ENCODE measurements at regions not wholly inside any gene's neighbourhood (a gene's known extent, or its start where the extent isn't known, plus 50 kb on each side); places are given as distances from the start of the nearest gene placed in this dataset.

DNA sequence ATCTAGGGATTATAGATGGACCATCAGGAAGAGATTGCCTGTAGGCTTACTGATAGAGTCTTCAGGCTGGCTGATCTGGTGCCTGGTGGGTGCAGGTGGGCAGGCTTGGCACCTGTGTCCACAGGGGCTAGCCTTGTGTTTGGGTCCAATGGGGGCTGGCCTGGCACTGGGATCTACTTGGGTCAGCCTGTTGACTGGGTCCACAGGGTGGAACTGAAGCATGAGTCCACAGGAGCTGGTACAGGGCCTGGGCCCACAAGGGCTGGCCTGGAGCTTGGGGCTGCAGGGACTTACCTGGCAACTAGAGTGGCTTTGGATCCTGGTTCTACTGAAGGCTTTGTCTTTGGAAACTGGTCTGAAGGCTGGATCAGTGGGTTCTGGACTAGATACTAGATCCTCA lies 1217.7 kb downstream of the CDH11 start:
- no peak for TF ChIP-seq POLR2A (IDR thresholded peaks at IDR 0.05)
- TF ChIP-seq, protein P1, sequence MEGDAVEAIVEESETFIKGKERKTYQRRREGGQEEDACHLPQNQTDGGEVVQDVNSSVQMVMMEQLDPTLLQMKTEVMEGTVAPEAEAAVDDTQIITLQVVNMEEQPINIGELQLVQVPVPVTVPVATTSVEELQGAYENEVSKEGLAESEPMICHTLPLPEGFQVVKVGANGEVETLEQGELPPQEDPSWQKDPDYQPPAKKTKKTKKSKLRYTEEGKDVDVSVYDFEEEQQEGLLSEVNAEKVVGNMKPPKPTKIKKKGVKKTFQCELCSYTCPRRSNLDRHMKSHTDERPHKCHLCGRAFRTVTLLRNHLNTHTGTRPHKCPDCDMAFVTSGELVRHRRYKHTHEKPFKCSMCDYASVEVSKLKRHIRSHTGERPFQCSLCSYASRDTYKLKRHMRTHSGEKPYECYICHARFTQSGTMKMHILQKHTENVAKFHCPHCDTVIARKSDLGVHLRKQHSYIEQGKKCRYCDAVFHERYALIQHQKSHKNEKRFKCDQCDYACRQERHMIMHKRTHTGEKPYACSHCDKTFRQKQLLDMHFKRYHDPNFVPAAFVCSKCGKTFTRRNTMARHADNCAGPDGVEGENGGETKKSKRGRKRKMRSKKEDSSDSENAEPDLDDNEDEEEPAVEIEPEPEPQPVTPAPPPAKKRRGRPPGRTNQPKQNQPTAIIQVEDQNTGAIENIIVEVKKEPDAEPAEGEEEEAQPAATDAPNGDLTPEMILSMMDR (IDR thresholded peaks at IDR 0.05): no peak

Measured in thyroid gland (tissue), 4 donors.